ENCODE measurements at regions not wholly inside any gene's neighbourhood (a gene's known extent, or its start where the extent isn't known, plus 50 kb on each side); places are given as distances from the start of the nearest gene placed in this dataset.

- TF ChIP-seq NFRKB (IDR thresholded peaks at IDR 0.05): no peak
- TF ChIP-seq POLR2AphosphoS5 (IDR thresholded peaks at IDR 0.05; ENCODE audit: low read depth, low read length): no peak
- no peak for TF ChIP-seq EP300 (IDR thresholded peaks at IDR 0.05; ENCODE audit: low read depth in 2 of 2, low read length in 2 of 2)
- no peak for TF ChIP-seq EP300 (CRISPR knock-in tag; IDR thresholded peaks at IDR 0.05; ENCODE audit: borderline replicate concordance)
- TF ChIP-seq DPF2 (CRISPR knock-in tag; IDR thresholded peaks at IDR 0.05; ENCODE audit: borderline replicate concordance, low read depth): no peak
- TF ChIP-seq EZH2 (conservative IDR thresholded peaks at IDR 0.05; ENCODE audit: low read depth, low read length): no peak
- TF ChIP-seq REST (IDR thresholded peaks at IDR 0.05; ENCODE audit: borderline replicate concordance in 1 of 2, low read depth in 1 of 2, low read length in 2 of 2): no peak
Observed at GRCh38 chr6:145475794-145476396, 259.4 kb downstream of the EPM2A start.

Measured in HepG2 (cell line).